HL-60 (cell line): ENCODE measurements at regions not wholly inside any gene's neighbourhood (a gene's known extent, or its start where the extent isn't known, plus 50 kb on each side); places are given as distances from the start of the nearest gene placed in this dataset.
"Not testable (repeated sequence)": the region's sequence is repeated elsewhere in the genome, so short reads cannot be mapped to it uniquely, and the experiment has no call there.

Source experiments
- DNase-seq, 2 experiments: peaks; one replicate each; pipeline ENCODE4 v3.0.0-alpha.2; 2010 to 2020; ENCODE audit warnings: low read depth in 1 of 2, low spot score in 1 of 2
- H3K27ac ChIP-seq: fragments of 250-450 bp; sonication (Bioruptor Pico); replicated peaks from 2 replicates; pipeline ENCODE4 v1.5.1; 2020; ENCODE audit warnings: mild to moderate bottlenecking, moderate library complexity
- H3K27me3 ChIP-seq: fragments of 250-450 bp; sonication (Bioruptor Pico); 2 replicates; pipeline ENCODE4 v1.5.1; 2021; ENCODE audit warnings: mild to moderate bottlenecking, moderate library complexity; ENCODE audit not compliant: insufficient read depth, poor library complexity, severe bottlenecking
- H3K4me3 ChIP-seq: replicated peaks from 2 replicates; pipeline ENCODE4 v1.5.1; 2011; ENCODE audit warnings: mild to moderate bottlenecking, control low read depth, low read length; ENCODE audit not compliant: insufficient read depth
- CTCF ChIP-seq: IDR thresholded peaks from one replicate; pipeline ENCODE4 v1.5.1; 2011; ENCODE audit warnings: low read length, control low read depth, inconsistent platforms; ENCODE audit not compliant: insufficient read depth
- GABPA ChIP-seq: IDR thresholded peaks from 2 replicates; pipeline ENCODE4 v1.6.1; 2012; ENCODE audit warnings: low read depth
- POLR2AphosphoS5 ChIP-seq: IDR thresholded peaks from 2 replicates; pipeline ENCODE4 v1.6.1; 2012; ENCODE audit warnings: low read depth
- REST ChIP-seq: IDR thresholded peaks from 2 replicates; pipeline ENCODE4 v1.6.1; 2012; ENCODE audit warnings: low read depth; ENCODE audit not compliant: insufficient replicate concordance
- SPI1 ChIP-seq: IDR thresholded peaks from 2 replicates; pipeline ENCODE4 v1.6.1; 2012; ENCODE audit warnings: low read depth, mild to moderate bottlenecking, borderline replicate concordance

- Histone ChIP-seq H3K27me3 (no peaks in the 10 kb centered on the region), H3K27ac (no peak overlapping the region), H3K4me3 (no peak overlapping the region)
- no peak for DNase-seq
- no peak for TF ChIP-seq SPI1
- TF ChIP-seq REST = no peak
- no peak for TF ChIP-seq GABPA
- TF ChIP-seq POLR2AphosphoS5 = no peak
- no peak for TF ChIP-seq CTCF
These were observed 121.0 kb upstream of the ATXN1 start for GRCh38 chr6:16882230-16882629.

GRCh38 chr6:16876852-16877251 is 115.6 kb upstream of the ATXN1 start:
- H3K27me3 ChIP-seq, H3K4me3 ChIP-seq, H3K27ac ChIP-seq, DNase-seq: not testable (repeated sequence)

- no peak overlapping the region for H3K4me3 ChIP-seq
- no peak overlapping the region for H3K27ac ChIP-seq
- peaks cover 3% of the 10 kb centered on the region for H3K27me3 ChIP-seq
- TF ChIP-seq SPI1 (no peak), POLR2AphosphoS5 (no peak), REST (no peak), CTCF (no peak), GABPA (no peak)
- DNase-seq = no peak
These were observed 114.9 kb upstream of the ATXN1 start for GRCh38 chr6:16876201-16876600.

GRCh38 chr6:16873698-16874097 is 112.4 kb upstream of the ATXN1 start:
- H3K27ac ChIP-seq = no peak overlapping the region
- no peak for DNase-seq
- TF ChIP-seq CTCF (no peak), SPI1 (no peak), REST (no peak), POLR2AphosphoS5 (no peak), GABPA (no peak)

More at GRCh38 chr6:16873698-16874097, 112.4 kb upstream of the ATXN1 start:
- H3K4me3 ChIP-seq = no peak overlapping the region
- H3K27me3 ChIP-seq = peaks cover 5% of the 10 kb centered on the region
